ENCODE measurements at regions not wholly inside any gene's neighbourhood (a gene's known extent, or its start where the extent isn't known, plus 50 kb on each side); places are given as distances from the start of the nearest gene placed in this dataset.

- H3K4me1 ChIP-seq (ENCODE audit: control insufficient read depth, extremely low read depth, insufficient read depth, low read length) = no peaks in the 10 kb centered on the region
- H3K9me1 ChIP-seq (ENCODE audit: control insufficient read depth, extremely low read depth, insufficient read depth, low read length) = no peaks in the 10 kb centered on the region
- H3K9ac ChIP-seq (ENCODE audit: control insufficient read depth, extremely low read depth, insufficient read depth, low read length) = no peak overlapping the region
- H3K4me2 ChIP-seq (ENCODE audit: control insufficient read depth, extremely low read depth, insufficient read depth, low read depth, low read length) = no peak overlapping the region
- H4K20me1 ChIP-seq (ENCODE audit: control insufficient read depth, extremely low read depth, insufficient read depth, low read length) = no peaks in the 10 kb centered on the region
- no peak for FAIRE-seq
- dilution Hi-C loops (cut with MboI; ENCODE audit: extremely low pct_ligation_motif_present, low sequenced_read_pairs) = no loop called here
- no peaks in the 10 kb centered on the region for H3K36me3 ChIP-seq (ENCODE audit: control insufficient read depth in 2 of 2, extremely low read depth in 1 of 2, insufficient read depth in 2 of 2, low read length in 2 of 2)
- peaks cover 3% of the 10 kb centered on the region for H3K27me3 ChIP-seq (ENCODE audit: control insufficient read depth, extremely low read depth, insufficient read depth, low read length)
- no peak overlapping the region for H2AFZ ChIP-seq (ENCODE audit: control insufficient read depth, low read length)
- H3K4me3 ChIP-seq (ENCODE audit: control insufficient read depth in 2 of 3, extremely low read depth in 1 of 3, insufficient read depth in 2 of 3, low read depth in 1 of 3, low read length in 3 of 3) = no peak overlapping the region
- H3K9me3 ChIP-seq (ENCODE audit: control insufficient read depth, low read depth, low read length) = no peaks in the 10 kb centered on the region
- no peak for DNase-seq (ENCODE audit: low read depth, low spot score)
- no peak for TF ChIP-seq EZH2 (IDR thresholded peaks at IDR 0.05; ENCODE audit: low read length)
- no peak for TF ChIP-seq CTCF (optimal IDR thresholded peaks at IDR 0.05 in 1 of 3, IDR thresholded peaks at IDR 0.05 in 1 of 3, conservative IDR thresholded peaks at IDR 0.05 in 1 of 3; ENCODE audit: extremely low read depth in 1 of 3, insufficient read depth in 2 of 3, low read length in 3 of 3)
- H3K79me2 ChIP-seq (ENCODE audit: control insufficient read depth, insufficient read depth, low read length) = no peaks in the 10 kb centered on the region
- H3K27ac ChIP-seq (ENCODE audit: control insufficient read depth, insufficient read depth, low read length) = no peak overlapping the region
Measured at GRCh38 chr14:76287063-76287462, 88.9 kb upstream of the ESRRB start.

GRCh38 chr14:76289276-76289675, 86.7 kb upstream of the ESRRB start:
- TF ChIP-seq CTCF (optimal IDR thresholded peaks at IDR 0.05 in 1 of 3, IDR thresholded peaks at IDR 0.05 in 1 of 3, conservative IDR thresholded peaks at IDR 0.05 in 1 of 3; ENCODE audit: extremely low read depth in 1 of 3, insufficient read depth in 2 of 3, low read length in 3 of 3) (no peak), EZH2 (IDR thresholded peaks at IDR 0.05; ENCODE audit: low read length) (no peak)
- Histone ChIP-seq H3K4me2 (ENCODE audit: control insufficient read depth, extremely low read depth, insufficient read depth, low read depth, low read length) (no peak overlapping the region), H3K36me3 (ENCODE audit: control insufficient read depth in 2 of 2, extremely low read depth in 1 of 2, insufficient read depth in 2 of 2, low read length in 2 of 2) (no peaks in the 10 kb centered on the region), H4K20me1 (ENCODE audit: control insufficient read depth, extremely low read depth, insufficient read depth, low read length) (no peaks in the 10 kb centered on the region), H3K4me1 (ENCODE audit: control insufficient read depth, extremely low read depth, insufficient read depth, low read length) (no peaks in the 10 kb centered on the region), H3K9me1 (ENCODE audit: control insufficient read depth, extremely low read depth, insufficient read depth, low read length) (no peaks in the 10 kb centered on the region), H3K27ac (ENCODE audit: control insufficient read depth, insufficient read depth, low read length) (no peak overlapping the region), H3K4me3 (ENCODE audit: control insufficient read depth in 2 of 3, extremely low read depth in 1 of 3, insufficient read depth in 2 of 3, low read depth in 1 of 3, low read length in 3 of 3) (no peak overlapping the region), H3K27me3 (ENCODE audit: control insufficient read depth, extremely low read depth, insufficient read depth, low read length) (peaks cover 8% of the 10 kb centered on the region), H3K9ac (ENCODE audit: control insufficient read depth, extremely low read depth, insufficient read depth, low read length) (no peak overlapping the region), H3K79me2 (ENCODE audit: control insufficient read depth, insufficient read depth, low read length) (no peaks in the 10 kb centered on the region), H2AFZ (ENCODE audit: control insufficient read depth, low read length) (no peak overlapping the region), H3K9me3 (ENCODE audit: control insufficient read depth, low read depth, low read length) (no peaks in the 10 kb centered on the region)
- DNase-seq (ENCODE audit: low read depth, low spot score) (no peak), FAIRE-seq (no peak)
- dilution Hi-C loops (cut with MboI; ENCODE audit: extremely low pct_ligation_motif_present, low sequenced_read_pairs) = no loop called here

Data from keratinocyte (primary cell).